HT1080 (cell line): ENCODE measurements at regions not wholly inside any gene's neighbourhood (a gene's known extent, or its start where the extent isn't known, plus 50 kb on each side); places are given as distances from the start of the nearest gene placed in this dataset.

Experiments used
- DNase-seq: peaks from one replicate; pipeline ENCODE4 v3.0.0-alpha.2; 2015; ENCODE audit warnings: low read depth

GRCh38 chr2:121961761-121962160 is 206.3 kb downstream of the TSN start:
- DNase-seq = no peak

- DNase-seq = no peak
Measured at GRCh38 chr2:121965661-121966060, 210.2 kb downstream of the TSN start.

- DNase-seq = no peak
Measured at GRCh38 chr2:121966663-121967062, 211.2 kb downstream of the TSN start.

- no peak for DNase-seq
Measured at GRCh38 chr2:121969166-121969565, 213.7 kb downstream of the TSN start.

GRCh38 chr2:121969766-121970639 is 214.6 kb downstream of the TSN start:
- DNase-seq = no peak

- DNase-seq = no peak
Measured at GRCh38 chr2:121972203-121972602, 216.8 kb downstream of the TSN start.

- DNase-seq = peak; percentile 83
Measured at GRCh38 chr2:121974897-121975661, 219.6 kb downstream of the TSN start.

- no peak for DNase-seq
Measured at GRCh38 chr2:121976926-121977325, 221.5 kb downstream of the TSN start.

GRCh38 chr2:121977326-121977725 is 221.9 kb downstream of the TSN start:
- no peak for DNase-seq

GRCh38 chr2:121992700-121993099 is 237.2 kb downstream of the TSN start:
- no peak for DNase-seq

- no peak for DNase-seq
Measured at GRCh38 chr2:121993682-121994081, 238.2 kb downstream of the TSN start.

- no peak for DNase-seq
Measured at GRCh38 chr2:121994238-121995206, 239.1 kb downstream of the TSN start.

GRCh38 chr2:121998751-121999150 is 243.3 kb downstream of the TSN start:
- no peak for DNase-seq

GRCh38 chr2:121999264-121999663 is 243.8 kb downstream of the TSN start:
- DNase-seq = peak; percentile 42

- DNase-seq = no peak
Measured at GRCh38 chr2:122000556-122001340, 245.3 kb downstream of the TSN start.

GRCh38 chr2:122001441-122001874 is 246.0 kb downstream of the TSN start:
- no peak for DNase-seq

GRCh38 chr2:122003196-122003940 is 247.9 kb downstream of the TSN start:
- no peak for DNase-seq

GRCh38 chr2:122007126-122007525 is 251.7 kb downstream of the TSN start:
- no peak for DNase-seq

GRCh38 chr2:122007577-122007976 is 252.1 kb downstream of the TSN start:
- DNase-seq = no peak

GRCh38 chr2:122009561-122009960 is 254.1 kb downstream of the TSN start:
- DNase-seq = no peak
